Stimulated activated CD4-positive, alpha-beta T cell treated with anti-CD3 and anti-CD28 coated beads, TNF-alpha, amount 100 ng/mL, for 4 hours (primary cell): ENCODE measurements at regions not wholly inside any gene's neighbourhood (a gene's known extent, or its start where the extent isn't known, plus 50 kb on each side); places are given as distances from the start of the nearest gene placed in this dataset.
"Not testable (repeated sequence)": the region's sequence is repeated elsewhere in the genome, so short reads cannot be mapped to it uniquely, and the experiment has no call there.

Source experiments
- DNase-seq, 3 experiments: peaks; one replicate each; pipeline ENCODE4 v3.0.0-alpha.2; 2020; ENCODE audit warnings: low read depth in 3 of 3

DNA sequence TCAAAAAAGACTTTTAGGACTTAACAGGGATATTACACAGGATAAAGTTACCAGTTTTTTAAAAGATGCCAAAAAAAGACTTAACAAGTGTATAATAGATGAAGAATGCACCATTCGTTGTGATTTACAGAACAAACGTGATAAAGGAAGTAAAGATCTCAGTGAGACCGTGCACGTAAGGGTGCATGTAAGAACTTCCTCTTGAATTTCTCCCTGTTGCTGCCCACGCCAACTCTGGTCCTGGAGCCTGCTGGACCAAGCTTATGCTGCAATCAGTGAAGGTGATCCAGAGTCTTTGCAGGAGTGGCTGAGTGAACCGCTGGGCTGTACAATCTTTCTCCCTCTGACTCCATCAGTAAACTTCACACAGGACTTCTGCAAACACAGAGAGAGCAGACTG, 593.7 kb downstream of the TMEM121 start:
- no peak for DNase-seq

DNA sequence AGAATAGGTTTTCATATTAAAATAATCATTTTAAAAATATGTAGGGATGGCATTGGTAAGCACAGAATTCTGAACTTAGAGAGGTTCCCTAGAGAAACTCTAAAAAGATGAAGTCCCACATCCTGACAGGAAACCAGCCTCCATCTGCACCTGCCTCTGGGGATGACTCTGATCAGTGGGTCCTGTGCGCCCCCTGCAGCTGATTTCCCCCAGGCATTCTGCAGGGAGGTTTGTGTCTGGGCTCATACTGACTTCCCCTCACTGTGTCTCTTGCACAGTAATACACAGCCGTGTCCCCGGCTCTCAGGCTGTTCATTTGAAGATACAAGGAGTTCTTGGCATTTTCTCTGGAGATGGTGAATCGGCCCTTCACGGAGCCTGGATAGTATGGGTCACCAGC, 602.9 kb downstream of the TMEM121 start:
- no peak for DNase-seq

- DNase-seq: not testable (repeated sequence)
These were observed 603.7 kb downstream of the TMEM121 start for GRCh38 chr14:106129904-106130661.

DNA sequence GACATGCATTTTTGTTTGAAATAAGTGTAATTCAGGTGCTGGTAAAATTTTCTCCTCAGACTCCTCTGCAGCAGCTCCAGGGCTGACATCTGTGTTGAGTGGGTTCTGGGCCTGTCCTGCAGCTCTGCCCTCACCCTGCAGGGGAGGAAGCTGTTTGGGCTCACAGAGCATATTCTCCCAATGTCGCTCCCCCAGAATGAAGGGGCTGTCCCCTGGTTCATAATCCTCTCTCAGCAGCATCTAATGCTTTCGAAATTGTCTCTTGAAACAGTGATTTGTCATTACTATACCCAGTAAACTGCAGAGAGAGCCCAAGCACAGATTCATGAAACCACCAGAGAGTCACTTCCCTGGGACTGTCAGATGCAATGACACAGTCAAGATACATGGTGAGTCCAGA, 606.7 kb downstream of the TMEM121 start:
- DNase-seq: not testable (repeated sequence)

- DNase-seq: no peak
These were observed 608.5 kb downstream of the TMEM121 start for GRCh38 chr14:106134886-106135285.

DNA sequence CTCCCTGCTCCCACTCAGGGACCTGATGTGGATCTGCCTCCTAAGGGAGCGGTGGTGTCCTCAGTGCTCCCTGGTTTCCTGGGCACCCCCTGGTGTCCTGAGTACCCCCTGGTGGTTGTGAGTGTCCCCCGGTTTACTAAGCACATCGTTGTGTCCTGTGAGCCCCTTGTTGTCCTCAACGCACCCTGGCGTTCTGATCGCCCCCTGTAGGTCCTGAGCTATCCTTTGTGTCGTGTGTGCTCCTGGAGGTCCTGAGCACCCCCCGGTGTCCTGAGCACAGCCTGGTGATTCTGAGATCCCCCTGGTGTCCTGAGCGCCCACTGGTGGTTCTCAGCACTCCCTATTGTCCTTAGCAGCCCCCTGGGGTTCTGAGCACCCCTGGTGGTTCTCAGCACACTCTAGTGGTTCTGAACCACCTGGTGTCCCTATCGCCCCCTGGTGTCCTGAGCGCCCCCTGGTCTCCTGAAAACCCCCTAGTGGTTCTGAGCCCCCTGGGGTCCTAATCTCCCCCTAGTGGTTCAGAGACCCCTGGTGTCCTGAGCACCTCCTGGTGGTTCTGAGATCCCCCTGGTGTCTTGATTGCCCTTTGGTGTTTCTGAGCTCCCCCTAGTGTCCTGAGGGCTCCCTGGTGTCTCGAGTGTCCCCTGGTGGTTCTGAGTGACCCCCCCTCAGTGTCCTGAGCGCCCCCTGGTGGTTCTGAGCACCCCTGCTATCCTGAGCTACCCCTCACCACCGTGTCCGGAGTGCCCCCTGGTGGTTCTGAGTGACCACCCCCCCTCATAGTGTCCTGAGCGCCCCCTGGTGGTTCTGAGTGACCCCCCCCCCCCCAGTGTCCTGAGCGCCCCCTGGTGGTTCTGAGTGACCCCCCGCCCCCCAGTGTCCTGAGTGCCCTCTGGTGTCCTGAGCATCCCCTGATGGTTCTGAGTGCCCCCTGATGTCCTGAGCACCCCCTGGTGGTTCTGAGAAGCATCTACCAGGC, 615.1 kb downstream of the TMEM121 start:
- no peak for DNase-seq

DNA sequence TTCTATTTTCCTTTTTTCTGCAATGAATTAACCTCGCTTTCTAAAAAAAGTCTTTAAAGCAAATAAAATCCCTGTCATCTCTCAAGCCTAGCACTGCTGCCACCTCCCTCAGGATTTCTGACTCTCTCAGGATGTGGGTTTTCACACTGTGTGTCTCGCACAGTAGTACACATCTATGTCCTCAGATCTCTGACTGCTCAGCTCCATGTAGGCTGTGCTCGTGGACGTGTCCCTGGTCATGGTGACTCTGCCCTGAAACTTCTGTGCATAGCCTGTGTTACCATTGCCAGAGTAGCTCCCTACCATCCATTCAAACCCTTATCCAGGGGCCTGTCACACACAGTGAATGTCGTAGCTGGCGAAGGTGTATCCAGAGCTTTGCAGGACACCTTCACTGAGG, 619.3 kb downstream of the TMEM121 start:
- not testable (repeated sequence) for DNase-seq

DNA sequence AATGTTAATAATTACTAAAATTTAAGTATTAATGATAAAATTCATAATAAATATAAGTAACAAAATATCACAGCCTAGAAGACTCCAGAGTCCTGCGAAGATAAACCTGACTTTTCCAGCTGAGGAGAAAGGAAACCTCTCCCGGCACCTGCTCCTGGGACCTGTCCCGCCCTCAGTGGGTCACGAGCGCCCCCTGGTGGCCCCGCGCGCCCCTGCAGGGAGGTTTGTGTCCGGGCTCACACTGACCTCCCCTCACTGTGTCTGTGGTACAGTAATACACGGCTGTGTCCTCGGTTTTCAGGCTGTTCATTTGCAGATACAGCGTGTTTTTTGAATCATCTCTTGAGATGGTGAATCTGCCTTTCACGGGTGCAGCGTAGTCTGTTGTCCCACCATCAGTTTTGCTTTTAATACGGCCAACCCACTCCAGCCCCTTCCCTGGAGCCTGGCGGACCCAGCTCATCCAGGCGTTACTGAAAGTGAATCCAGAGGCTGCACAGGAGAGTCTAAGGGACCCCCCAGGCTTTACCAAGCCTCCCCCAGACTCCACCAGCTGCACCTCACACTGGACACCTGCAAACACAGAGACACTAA, 627.1 kb downstream of the TMEM121 start:
- peak; percentile 58 to 81 (median 68) for DNase-seq

- DNase-seq: no peak
These were observed 636.9 kb downstream of the TMEM121 start for GRCh38 chr14:106163316-106163715.

GRCh38 chr14:106163812-106164211, 637.4 kb downstream of the TMEM121 start:
- not testable (repeated sequence) for DNase-seq

DNA sequence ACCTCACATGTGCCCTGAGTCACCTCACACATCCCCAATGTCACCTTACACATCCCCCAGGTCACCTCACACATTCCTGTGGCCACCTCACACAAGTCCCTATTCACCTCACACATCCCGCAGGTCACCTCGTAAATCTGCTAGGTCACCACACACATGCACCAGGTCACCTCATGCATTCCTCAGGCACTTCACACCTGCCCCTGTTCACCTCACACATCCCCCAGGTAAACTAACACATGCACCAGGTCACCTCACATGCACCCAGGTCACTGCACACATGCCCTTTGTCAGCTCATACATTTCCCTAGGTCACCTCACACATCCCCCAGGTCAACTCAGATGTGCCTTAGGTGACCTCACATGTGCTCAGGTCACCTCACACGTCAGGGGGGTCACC, 639.8 kb downstream of the TMEM121 start:
- DNase-seq: no peak

DNA sequence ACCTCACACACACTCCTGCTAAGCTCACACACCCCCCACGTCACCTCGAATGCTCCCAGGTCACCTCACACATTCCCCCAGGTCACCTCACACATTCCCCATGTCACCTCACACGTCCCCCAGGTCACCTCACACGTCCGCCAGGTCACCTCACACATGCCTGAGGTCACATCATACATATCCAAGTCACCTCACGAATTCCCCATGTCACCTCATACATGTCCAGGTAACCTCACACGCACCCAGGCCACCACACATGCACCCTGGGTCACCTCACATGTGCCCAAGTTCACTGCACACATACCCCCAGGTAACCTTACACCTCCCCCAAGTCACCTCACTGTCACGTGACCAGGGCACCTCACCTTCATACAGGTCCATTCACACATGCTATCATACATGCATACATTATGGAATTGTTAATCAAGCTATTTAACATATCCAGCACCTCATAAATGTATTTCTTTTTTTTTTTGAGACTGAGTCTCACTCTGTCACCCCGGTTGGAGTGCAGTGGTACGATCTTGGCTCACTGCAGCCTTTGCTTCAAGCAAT, 640.3 kb downstream of the TMEM121 start:
- DNase-seq: no peak

DNA sequence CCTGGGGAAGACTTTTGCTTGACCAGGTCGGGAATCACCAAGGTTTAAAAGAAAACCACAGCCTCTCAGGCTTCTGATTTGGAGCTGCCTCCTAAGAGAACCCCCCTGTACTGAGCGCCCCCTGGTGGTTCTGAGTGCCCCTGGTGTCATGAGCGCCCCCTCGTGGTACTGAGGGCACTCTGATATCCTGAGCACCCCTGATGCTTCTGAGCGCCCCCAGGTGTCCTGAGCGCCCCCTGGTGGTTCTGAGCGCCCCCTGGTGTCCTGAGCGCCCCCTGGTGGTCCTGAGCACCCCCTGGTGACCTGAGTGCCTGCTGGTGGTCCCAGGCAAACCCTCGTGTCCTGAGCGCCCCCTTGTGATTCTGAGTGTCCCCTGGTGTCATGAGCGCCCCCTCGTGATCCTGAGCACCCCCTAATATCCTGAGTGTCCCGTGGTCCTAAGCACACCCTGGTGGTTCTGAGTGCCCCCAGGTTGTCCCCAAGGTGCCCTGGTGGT, 643.8 kb downstream of the TMEM121 start:
- peak; percentile 18 to 51 (median 21) for DNase-seq

DNA sequence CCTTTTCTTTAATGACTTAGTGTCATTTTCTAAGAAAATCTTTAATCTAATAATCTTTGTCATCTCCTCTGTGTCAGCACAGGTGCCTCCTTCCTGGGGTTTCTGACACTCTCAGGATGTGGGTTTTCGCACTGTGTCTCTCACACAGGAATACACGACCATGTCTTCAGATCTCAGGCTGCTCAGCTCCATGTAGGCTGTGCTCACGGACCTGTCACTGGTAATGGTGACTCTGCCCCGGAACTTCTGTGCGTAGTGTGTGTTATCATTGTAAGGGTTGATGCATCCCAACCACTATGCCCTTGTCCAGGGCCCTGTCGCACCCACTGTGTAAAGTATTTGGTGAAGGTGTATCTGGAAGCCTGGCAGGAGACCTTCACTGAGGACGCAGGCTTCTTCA, 647.8 kb downstream of the TMEM121 start:
- peak in 2 of 3 experiments; percentile 27 to 34 for DNase-seq

DNA sequence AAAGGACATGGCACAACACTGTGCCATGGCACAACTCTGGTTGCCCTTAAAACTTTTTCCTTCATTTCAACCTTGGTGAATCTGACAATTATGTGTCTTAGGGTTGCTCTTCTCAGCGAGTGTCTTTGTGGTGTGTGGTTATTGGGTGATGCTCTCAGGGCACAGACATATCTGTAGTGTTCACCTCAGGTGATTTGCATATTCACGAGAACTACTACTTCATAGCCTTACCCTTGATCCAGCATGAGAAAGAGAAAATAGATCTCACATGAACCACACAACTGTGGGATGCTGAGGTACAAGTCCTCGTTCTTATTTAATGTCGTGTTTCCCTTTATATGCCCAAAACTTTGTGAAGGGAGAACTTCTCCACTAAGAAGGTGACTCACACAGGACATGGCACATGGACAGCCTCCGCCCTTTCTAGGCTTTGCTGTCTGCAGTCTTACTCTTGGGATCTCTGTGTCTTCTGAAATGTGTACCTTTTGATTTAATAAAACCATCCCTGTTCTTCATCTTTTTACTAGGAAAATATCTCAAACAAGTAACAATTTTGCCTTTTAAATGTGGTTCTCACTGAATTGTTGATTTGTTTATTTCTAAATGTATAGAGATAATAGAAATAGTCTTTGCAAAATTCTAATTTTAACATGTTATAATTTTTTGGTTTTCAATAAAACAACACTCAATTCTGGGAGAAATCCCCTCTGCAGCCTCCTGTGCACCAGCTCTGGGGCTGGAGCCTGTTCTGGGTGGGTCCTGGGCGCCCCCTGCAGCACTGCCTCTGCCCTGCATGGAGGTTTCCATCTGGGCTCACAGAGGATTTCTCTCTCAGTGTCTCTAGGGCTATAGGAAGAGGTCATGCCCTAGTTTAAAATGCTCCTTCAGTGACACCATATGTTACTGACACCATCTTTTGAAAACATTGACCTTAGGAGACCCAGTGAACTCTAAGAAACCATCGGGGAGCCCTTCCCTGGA, 651.2 kb downstream of the TMEM121 start:
- DNase-seq: not testable (repeated sequence)

DNA sequence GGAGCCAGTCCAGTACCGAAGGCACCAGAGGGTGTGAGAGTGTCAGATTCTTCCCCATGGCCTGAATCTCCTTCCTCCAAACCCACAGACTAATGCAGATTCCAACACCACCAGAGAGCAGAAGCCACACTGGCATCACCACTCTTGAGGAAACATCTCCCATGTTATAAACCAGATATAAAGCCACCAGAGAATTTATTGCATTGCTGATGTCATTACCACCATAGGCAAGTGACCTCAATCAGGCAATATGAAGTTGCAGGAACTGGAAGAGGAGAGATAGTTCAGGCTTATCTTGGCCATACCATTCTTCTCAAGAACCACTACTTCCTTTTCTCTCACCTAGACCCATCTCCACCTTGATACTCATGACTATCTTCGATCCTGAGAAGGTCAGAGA, 653.4 kb downstream of the TMEM121 start:
- no peak for DNase-seq

DNA sequence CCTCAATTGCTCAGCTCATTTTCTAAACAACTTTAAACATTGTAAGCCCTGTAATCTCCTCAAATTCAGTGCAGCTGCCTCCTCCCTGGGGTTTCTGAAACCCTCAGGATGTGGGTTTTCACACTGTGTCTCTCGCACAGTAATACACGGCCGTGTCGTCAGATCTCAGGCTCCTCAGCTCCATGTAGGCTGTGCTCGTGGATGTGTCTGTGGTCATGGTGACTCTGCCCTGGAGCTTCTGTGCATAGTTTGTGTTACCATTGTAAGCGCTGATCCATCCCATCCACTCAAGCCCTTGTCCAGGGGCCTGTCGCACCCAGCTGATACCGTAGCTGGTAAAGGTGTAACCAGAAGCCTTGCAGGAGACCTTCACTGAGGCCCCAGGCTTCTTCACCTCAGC, 658.4 kb downstream of the TMEM121 start:
- peak in 1 of 3 experiments; percentile 27 for DNase-seq

DNA sequence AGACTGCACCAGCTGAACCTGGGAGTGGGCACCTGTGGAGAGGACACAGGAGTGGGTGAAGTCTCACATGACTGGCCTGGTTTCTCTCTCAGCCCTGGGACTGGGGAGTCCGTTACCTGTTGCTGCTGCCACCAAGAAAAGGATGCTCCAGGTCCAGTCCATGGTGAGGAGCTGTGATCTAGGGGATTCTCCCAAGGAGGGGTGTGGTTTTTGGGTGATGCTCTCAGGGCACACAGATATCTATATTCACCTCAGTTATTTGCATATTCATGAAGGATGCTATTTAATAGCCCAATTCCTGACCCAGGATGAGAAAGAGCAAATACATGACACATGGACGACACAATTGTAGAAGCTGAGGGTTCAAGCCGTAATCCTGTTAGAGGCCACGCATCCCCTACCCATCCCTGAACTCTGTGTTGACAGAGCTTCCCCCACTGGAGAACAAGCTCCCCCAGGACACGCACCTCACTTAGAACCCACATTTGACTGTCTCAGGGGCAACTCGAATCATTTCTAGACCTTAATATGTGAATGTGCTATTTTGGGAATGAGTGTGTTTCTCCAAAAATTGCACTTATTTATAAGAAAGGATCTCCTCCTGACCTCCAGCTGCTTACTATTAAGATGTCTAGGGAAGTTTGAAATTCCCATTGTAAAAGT, 658.9 kb downstream of the TMEM121 start:
- not testable (repeated sequence) for DNase-seq

DNA sequence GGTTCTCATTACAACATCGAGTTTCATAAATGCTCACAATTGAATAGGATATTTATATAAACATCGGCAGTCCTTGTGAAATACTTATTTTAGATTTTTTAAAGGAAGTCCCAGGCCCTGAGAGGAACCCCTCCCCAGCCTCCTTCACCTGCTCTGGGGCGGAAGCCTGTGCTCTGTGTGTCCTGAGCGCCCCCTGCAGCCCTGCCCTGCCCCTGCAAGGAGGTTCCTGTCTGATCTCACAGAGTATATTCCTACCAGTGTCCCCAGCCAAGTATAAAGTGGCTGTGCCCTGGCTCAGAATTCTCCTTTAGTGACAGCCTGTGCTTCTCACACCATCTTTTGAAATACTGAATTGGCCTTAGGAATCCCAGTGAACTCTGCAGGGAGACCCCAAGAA, 659.5 kb downstream of the TMEM121 start:
- peak; percentile 39 to 46 (median 41) for DNase-seq

DNA sequence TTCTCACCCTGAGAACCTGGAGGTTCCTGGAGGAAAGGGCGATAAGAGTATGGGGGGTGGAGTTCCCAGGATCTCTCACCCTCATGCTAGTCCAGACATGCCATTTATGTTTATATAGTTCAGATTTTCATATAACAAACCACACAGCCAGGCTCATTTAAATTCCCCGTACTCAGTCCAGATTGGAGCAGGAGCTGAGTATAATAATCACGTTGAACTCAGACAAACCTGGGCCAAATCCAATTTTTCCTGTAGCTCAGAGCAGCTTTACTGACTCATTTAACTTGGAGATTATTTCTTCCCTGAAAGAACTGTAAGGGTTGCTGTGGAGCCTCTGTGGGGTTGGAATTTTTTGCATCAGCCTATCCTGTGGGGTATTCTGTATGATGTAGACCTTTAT, 660.8 kb downstream of the TMEM121 start:
- DNase-seq: no peak
